Calu3 (cell line): ENCODE measurements at regions not wholly inside any gene's neighbourhood (a gene's known extent, or its start where the extent isn't known, plus 50 kb on each side); places are given as distances from the start of the nearest gene placed in this dataset.

Source experiments
- BruUV-seq: library from RNA; stranded (reverse); fragments of 400-500 nt; replicated peaks from 2 replicates; lab custom pipeline; 2021; lab: Mats Ljungman, UMichigan
- CTCF ChIA-PET: fragments of 300-600 bp; sonication (Branson Sonifier 250); formaldehyde crosslinking; loops from one replicate; lab custom pipeline; 2022; ENCODE audit warnings: antibody characterized with exemption; lab: Charles Lee
- DNase-seq: peaks from one replicate; pipeline ENCODE4 v3.0.0; 2022
- H3K27ac Mint-ChIP-seq: one replicate; pipeline ENCODE4 v1.8.0; 2022; ENCODE audit warnings: mixed read lengths; ENCODE audit not compliant: unreplicated experiment
- H3K27me3 Mint-ChIP-seq: one replicate; pipeline ENCODE4 v1.8.0; 2022; ENCODE audit warnings: mixed read lengths; ENCODE audit not compliant: unreplicated experiment
- H3K36me3 Mint-ChIP-seq: one replicate; pipeline ENCODE4 v1.8.0; 2022; ENCODE audit warnings: mild to moderate bottlenecking, moderate library complexity, mixed read lengths; ENCODE audit not compliant: insufficient read depth, unreplicated experiment
- H3K4me1 Mint-ChIP-seq: one replicate; pipeline ENCODE4 v1.8.0; 2022; ENCODE audit warnings: mild to moderate bottlenecking, low read depth, mixed read lengths; ENCODE audit not compliant: unreplicated experiment
- H3K4me3 Mint-ChIP-seq: one replicate; pipeline ENCODE4 v1.8.0; 2022; ENCODE audit warnings: mild to moderate bottlenecking, low read depth, moderate library complexity, mixed read lengths; ENCODE audit not compliant: unreplicated experiment
- H3K9me3 Mint-ChIP-seq: one replicate; pipeline ENCODE4 v1.8.0; 2022; ENCODE audit warnings: low read depth, mixed read lengths; ENCODE audit not compliant: unreplicated experiment
- CTCF ChIP-seq: fragments of 200-600 bp; IDR thresholded peaks from one replicate; pipeline ENCODE4 v1.8.0; 2022; ENCODE audit warnings: antibody characterized with exemption; ENCODE audit not compliant: unreplicated experiment
- intact Hi-C: fragments of 100-400 bp; cut with micrococcal nuclease; formaldehyde crosslinking; loops from one replicate; pipeline ENCODE4 v1.10.0; 2022; ENCODE audit not compliant: unreplicated experiment

GRCh38 chr10:10886861-10887531 lies 130.7 kb upstream of the CELF2 start:
- CTCF ChIA-PET: no interaction called here
- no peaks in the 10 kb centered on the region for H3K36me3 Mint-ChIP-seq
- peaks cover 16% of the 10 kb centered on the region for H3K9me3 Mint-ChIP-seq
- no peak overlapping the region for H3K27ac Mint-ChIP-seq
- no peak for TF ChIP-seq CTCF
- no peak overlapping the region for H3K4me3 Mint-ChIP-seq
- H3K27me3 Mint-ChIP-seq: no peaks in the 10 kb centered on the region
- DNase-seq: no peak
- intact Hi-C loops: no loop called here
- BruUV-seq: no TSS peak
- H3K4me1 Mint-ChIP-seq: no peaks in the 10 kb centered on the region

- Mint-ChIP-seq H3K9me3 (peaks cover 15% of the 10 kb centered on the region), H3K4me1 (no peaks in the 10 kb centered on the region), H3K27me3 (no peaks in the 10 kb centered on the region), H3K36me3 (no peaks in the 10 kb centered on the region), H3K27ac (no peak overlapping the region), H3K4me3 (no peak overlapping the region)
- intact Hi-C loops: no loop called here
- CTCF ChIA-PET: interaction anchor here (0.5 kb wide), 1 partner anchor 11 kb away, joined by 4 read pairs; no protein-coding TSS in a partner anchor
- TF ChIP-seq CTCF: no peak
- DNase-seq: no peak
- no TSS peak for BruUV-seq
Measured at GRCh38 chr10:10891124-10892082, 126.3 kb upstream of the CELF2 start.

- no peak overlapping the region for H3K4me3 Mint-ChIP-seq
- no peaks in the 10 kb centered on the region for H3K36me3 Mint-ChIP-seq
- DNase-seq: no peak
- intact Hi-C loops: no loop called here
- H3K27ac Mint-ChIP-seq: no peak overlapping the region
- no peaks in the 10 kb centered on the region for H3K4me1 Mint-ChIP-seq
- no peaks in the 10 kb centered on the region for H3K27me3 Mint-ChIP-seq
- no TSS peak for BruUV-seq
- H3K9me3 Mint-ChIP-seq: peaks cover 16% of the 10 kb centered on the region
- no peak for TF ChIP-seq CTCF
- CTCF ChIA-PET: no interaction called here
Measured at GRCh38 chr10:10892290-10892875, 125.3 kb upstream of the CELF2 start.

- Mint-ChIP-seq H3K4me3 (no peak overlapping the region), H3K27ac (no peak overlapping the region), H3K27me3 (no peaks in the 10 kb centered on the region), H3K36me3 (no peaks in the 10 kb centered on the region), H3K4me1 (no peaks in the 10 kb centered on the region), H3K9me3 (peaks cover 20% of the 10 kb centered on the region)
- no peak for DNase-seq
- no peak for TF ChIP-seq CTCF
- intact Hi-C loops: no loop called here
- no TSS peak for BruUV-seq
- CTCF ChIA-PET: no interaction called here
Measured at GRCh38 chr10:10897400-10897799, 120.3 kb upstream of the CELF2 start.
